Fibroblast of the aortic adventitia (primary cell): ENCODE measurements at regions not wholly inside any gene's neighbourhood (a gene's known extent, or its start where the extent isn't known, plus 50 kb on each side); places are given as distances from the start of the nearest gene placed in this dataset.
A peak's percentile ranks its signal among the peaks of the same experiment; 100 is the strongest.

Experiments
- DNase-seq: peaks from one replicate; pipeline ENCODE4 v3.0.0-alpha.2; 2010; ENCODE audit warnings: low read depth
- H3K4me3 ChIP-seq: 2 replicates; pipeline ENCODE4 v1.5.1; 2011; ENCODE audit warnings: low read depth, mild to moderate bottlenecking, control low read depth, low read length, moderate library complexity
- TF ChIP-seq, protein P1 (sequence below): IDR thresholded peaks from 2 replicates; pipeline ENCODE4 v1.5.1; 2011; ENCODE audit warnings: mild to moderate bottlenecking, low read length, control low read depth, inconsistent platforms; ENCODE audit not compliant: insufficient read depth

DNA sequence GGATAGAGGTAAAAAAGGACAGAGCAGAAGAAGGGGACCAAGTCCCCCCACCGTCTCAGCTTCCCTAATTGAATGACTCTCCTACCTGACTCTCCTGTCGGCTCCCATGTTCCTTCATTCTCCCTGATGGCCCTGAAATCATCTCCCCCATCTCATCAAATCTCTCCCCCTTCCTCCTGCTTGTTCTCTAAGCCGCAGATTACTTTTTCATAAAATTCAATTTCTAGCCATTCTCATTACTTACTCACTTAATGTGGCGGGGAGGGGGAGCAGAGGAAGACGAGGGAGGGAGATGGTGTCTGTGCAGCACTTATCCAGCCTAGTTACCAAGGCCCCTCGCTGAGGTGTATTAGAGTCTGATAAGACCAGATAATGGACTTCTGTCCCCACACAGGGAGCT is 161.5 kb downstream of the CCT6B start:
- TF ChIP-seq, protein P1, sequence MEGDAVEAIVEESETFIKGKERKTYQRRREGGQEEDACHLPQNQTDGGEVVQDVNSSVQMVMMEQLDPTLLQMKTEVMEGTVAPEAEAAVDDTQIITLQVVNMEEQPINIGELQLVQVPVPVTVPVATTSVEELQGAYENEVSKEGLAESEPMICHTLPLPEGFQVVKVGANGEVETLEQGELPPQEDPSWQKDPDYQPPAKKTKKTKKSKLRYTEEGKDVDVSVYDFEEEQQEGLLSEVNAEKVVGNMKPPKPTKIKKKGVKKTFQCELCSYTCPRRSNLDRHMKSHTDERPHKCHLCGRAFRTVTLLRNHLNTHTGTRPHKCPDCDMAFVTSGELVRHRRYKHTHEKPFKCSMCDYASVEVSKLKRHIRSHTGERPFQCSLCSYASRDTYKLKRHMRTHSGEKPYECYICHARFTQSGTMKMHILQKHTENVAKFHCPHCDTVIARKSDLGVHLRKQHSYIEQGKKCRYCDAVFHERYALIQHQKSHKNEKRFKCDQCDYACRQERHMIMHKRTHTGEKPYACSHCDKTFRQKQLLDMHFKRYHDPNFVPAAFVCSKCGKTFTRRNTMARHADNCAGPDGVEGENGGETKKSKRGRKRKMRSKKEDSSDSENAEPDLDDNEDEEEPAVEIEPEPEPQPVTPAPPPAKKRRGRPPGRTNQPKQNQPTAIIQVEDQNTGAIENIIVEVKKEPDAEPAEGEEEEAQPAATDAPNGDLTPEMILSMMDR: no peak

DNA sequence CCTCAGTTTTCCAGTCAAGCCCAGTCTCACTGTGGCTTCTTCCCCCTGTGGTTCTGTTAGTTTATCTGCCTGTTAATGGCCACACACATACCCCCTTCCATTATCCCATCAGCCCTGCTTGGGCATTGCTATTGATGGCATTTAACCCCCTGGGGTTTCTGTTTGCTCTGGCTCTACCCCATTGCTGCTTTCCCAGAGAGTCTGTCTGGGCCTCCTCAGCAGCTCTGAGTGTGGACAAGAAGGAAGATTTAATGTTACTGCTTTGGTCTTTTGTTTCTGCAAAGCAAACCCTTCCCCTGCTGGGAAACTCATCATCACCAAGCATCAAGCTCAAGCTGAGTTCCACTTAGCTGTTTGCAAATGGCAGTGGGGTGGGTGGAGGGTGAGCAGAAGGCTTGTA is 162.7 kb downstream of the CCT6B start:
- H3K4me3 ChIP-seq: no peak overlapping the region
- TF ChIP-seq, protein P1: no peak
- no peak for DNase-seq

More for the DNA sequence above, 161.5 kb downstream of the CCT6B start:
- no peak overlapping the region for H3K4me3 ChIP-seq
- DNase-seq: no peak

DNA sequence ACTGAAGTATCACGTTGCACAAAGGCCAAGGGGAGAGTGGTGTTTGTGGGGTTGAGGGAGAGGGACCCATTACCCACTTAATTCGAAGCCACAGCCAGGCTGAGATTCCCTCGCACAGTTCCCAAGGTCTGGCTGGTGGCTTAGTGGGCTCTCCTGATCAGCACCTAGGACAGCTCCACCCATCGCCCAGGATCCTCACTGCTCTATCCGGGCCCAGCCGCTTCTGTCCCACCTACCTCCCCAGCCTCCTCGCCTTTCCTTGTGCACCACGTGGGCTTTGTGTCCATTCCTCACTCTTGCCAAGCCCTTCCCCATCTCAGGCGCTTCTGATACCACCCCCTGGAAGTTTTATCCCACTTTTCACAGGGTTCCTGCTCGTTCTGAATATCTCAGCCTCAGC is 163.5 kb downstream of the CCT6B start:
- DNase-seq: peak; percentile 23
- TF ChIP-seq, protein P1: no peak
- no peak overlapping the region for H3K4me3 ChIP-seq

DNA sequence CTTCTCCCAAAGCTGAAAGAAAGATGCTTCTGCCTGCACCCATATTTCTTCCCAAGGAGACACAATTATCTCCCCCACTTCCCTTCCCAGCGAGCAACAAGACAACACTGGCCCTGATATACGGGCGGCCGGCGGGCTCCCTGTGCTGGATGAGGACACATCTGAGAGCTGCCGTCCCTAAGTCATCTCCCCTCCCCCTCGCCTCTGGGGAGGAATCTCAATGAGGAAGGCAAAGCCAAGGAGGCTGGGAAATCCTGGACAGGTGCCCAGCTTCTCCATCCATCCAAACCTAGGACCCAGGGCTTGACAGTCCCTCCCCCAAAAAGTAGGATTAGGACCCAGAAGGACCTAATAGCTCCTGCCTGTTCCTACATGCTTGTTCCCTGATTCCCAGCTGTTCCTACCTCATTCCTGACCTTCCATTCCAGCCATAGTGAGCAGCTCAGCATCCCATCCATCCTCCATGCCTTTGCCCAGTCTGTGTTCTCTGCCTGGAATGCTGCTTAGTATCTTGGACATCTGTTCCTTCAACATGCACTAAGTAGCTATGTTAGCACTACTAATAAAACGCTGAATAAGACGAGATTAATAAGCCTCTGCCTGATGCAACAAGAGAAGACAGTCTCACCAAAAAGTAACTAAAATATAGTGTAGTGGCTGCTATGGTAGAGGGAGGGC is 167.9 kb downstream of the CCT6B start:
- TF ChIP-seq, protein P1: no peak
- no peak for DNase-seq
- no peak overlapping the region for H3K4me3 ChIP-seq

DNA sequence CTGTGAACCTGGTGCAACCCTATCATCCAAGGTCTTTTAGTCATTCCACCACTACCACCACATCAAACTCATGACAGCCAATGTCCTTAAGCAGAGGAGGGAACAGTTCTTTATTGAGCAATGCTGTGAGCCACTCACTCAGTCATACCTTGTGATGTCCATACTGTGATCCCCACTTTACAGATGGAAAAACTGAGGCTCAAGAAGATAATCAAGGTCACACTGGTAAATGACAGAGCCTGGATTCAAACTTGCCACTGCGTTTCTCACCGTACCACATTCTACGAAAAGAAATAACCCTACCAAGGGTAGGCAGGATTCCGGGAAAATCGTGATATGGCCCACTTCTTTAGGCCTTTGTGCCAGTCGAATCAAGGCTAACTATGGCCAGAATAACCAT is 172.6 kb downstream of the CCT6B start:
- no peak for DNase-seq
- no peak overlapping the region for H3K4me3 ChIP-seq
- TF ChIP-seq, protein P1: no peak

DNA sequence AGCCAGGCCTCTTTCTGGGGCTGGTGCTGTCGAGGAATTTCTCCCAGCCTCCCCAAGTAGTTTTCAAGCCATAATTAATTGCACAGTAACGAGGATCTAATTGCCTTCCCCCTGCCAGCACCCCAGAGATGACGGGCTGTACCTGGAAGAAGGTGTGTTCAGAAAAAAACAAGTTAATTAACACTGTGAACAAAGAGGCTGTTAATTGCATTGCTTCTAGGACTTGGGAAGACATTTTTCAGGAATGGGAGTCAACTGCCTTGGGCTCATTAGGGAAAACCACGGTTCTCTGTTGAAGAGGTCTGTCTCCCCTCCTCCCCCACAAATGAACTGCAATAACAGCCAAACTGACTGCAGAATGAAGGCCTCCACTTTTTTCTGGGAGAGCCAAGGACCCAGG is 176.7 kb downstream of the CCT6B start:
- no peak for DNase-seq
- H3K4me3 ChIP-seq: no peak overlapping the region
- TF ChIP-seq, protein P1: no peak

DNA sequence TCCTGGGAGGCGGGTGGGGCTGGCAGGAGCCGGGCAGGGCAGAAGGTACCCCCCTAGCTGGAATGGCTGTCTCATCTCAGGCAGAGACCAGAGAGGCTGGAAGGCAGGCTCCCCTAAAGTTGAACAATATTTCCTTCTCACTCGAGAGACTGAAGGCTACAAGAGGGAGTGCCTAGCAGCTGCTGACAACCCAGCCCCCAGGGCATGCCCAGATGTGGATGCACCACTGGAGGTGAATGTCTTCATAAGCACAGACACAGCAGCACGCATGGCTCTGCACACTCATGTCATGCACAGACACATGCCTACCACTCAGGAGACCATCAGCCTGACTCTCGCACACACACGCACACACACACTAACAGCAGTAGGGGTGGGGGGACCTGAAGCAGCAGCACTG is 179.0 kb downstream of the CCT6B start:
- TF ChIP-seq, protein P1: no peak
- DNase-seq: no peak
- no peak overlapping the region for H3K4me3 ChIP-seq
